CD4-positive, CD25-positive, alpha-beta regulatory T cell (primary cell): ENCODE measurements at regions not wholly inside any gene's neighbourhood (a gene's known extent, or its start where the extent isn't known, plus 50 kb on each side); places are given as distances from the start of the nearest gene placed in this dataset.
"Not testable (repeated sequence)": the region's sequence is repeated elsewhere in the genome, so short reads cannot be mapped to it uniquely, and the experiment has no call there.

Experiments used
- ATAC-seq, 2 donors: fragments of 150-1000 bp; cut with Tn5 transposase; one replicate each; pipeline ENCODE4 v1.10.0; 2021; ENCODE audit warnings: low read depth in 2 of 2, moderate number of reproducible peaks in 2 of 2, moderate library complexity in 1 of 2
- DNase-seq, 3 donors: peaks; one replicate each; pipeline versions ENCODE4 v3.0.0 to v3.0.0-alpha.2; 2012 to 2022; ENCODE audit warnings: mixed read lengths in 1 of 3
- H3K27ac ChIP-seq: one replicate; pipeline ENCODE4 v1.7.0; 2013; ENCODE audit warnings: mild to moderate bottlenecking, low read length; ENCODE audit not compliant: insufficient read depth, poor library complexity, severe bottlenecking
- H3K27me3 ChIP-seq: one replicate; pipeline ENCODE4 v1.7.0; 2013; ENCODE audit warnings: low read length; ENCODE audit not compliant: control insufficient read depth, insufficient read depth
- H3K36me3 ChIP-seq: one replicate; pipeline ENCODE4 v1.7.0; 2013; ENCODE audit warnings: mild to moderate bottlenecking, low read length, moderate library complexity; ENCODE audit not compliant: control insufficient read depth, insufficient read depth
- H3K4me1 ChIP-seq: 2 replicates; pipeline ENCODE4 v1.7.0; 2013; ENCODE audit warnings: mild to moderate bottlenecking, low read length; ENCODE audit not compliant: insufficient read depth, control insufficient read depth, poor library complexity, severe bottlenecking
- H3K4me3 ChIP-seq: one replicate; pipeline ENCODE4 v1.7.0; 2013; ENCODE audit warnings: low read depth, mild to moderate bottlenecking, low read length, moderate library complexity
- H3K9me3 ChIP-seq, 2 experiments: 1 replicate in 1 of 2; 2 replicates in 1 of 2; pipeline ENCODE4 v1.7.0; 2013; ENCODE audit warnings: low read length in 2 of 2, mild to moderate bottlenecking in 1 of 2, moderate library complexity in 1 of 2; ENCODE audit not compliant: control insufficient read depth in 2 of 2
- H3K27ac Mint-ChIP-seq, 3 donors: one replicate each; pipeline ENCODE4 v1.8.0; 2020 to 2022; ENCODE audit warnings: mild to moderate bottlenecking in 3 of 3, mixed read lengths in 3 of 3, moderate library complexity in 2 of 3
- H3K27me3 Mint-ChIP-seq: one replicate; pipeline ENCODE4 v1.8.0; 2022; ENCODE audit warnings: mild to moderate bottlenecking, mixed read lengths
- H3K36me3 Mint-ChIP-seq: one replicate; pipeline ENCODE4 v1.8.0; 2020; ENCODE audit warnings: mixed read lengths
- H3K4me1 Mint-ChIP-seq, 4 donors: one replicate each; pipeline ENCODE4 v1.8.0; 2020 to 2022; ENCODE audit warnings: mixed read lengths in 4 of 4, mild to moderate bottlenecking in 1 of 4
- H3K4me3 Mint-ChIP-seq, 4 donors: one replicate each; pipeline ENCODE4 v1.8.0; 2020 to 2022; ENCODE audit warnings: mild to moderate bottlenecking in 4 of 4, mixed read lengths in 4 of 4, moderate library complexity in 3 of 4
- H3K9me3 Mint-ChIP-seq, 7 donors: one replicate each; pipeline ENCODE4 v1.8.0; 2020 to 2022; ENCODE audit warnings: mixed read lengths in 7 of 7, mild to moderate bottlenecking in 3 of 7, moderate library complexity in 2 of 7

DNA sequence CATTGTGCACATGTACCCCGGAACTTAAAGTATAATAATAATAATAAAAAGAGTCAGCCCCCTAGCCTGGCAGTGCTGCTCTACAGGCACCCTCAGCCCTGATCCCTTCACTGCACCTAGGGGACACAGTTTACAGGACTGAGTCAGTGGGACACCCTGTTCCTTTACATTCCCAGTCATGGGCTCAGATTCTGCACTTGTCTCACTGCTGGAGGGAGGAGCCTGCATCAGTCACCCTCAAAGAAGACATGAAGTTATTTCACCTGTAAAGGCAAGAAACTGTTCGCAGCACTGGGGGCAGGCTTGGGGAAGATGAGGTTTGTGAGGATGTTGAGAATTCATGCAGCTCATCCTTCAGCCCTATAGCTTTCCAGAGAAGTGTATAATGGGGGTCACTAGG, 50.7 kb upstream of the VPREB1 start:
- no peaks in the 10 kb centered on the region for H3K9me3 ChIP-seq
- peaks cover 34% of the 10 kb centered on the region for H3K27me3 Mint-ChIP-seq
- DNase-seq, result no peak

DNA sequence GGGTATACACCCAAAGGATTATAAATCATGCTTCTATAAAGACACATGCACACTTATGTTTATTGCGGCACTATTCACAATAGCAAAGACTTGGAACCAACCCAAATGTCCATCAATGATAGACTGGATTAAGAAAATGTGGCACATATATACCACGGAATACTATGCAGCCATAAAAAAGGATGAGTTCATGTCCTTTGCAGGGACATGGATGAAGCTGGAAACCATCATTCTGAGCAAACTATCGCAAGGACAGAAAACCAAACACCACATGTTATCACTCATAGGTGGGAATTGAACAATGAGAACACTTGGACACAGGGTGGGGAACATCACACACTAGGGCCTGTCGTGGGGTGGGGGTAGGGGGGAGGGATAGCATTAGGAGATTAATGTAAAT, 51.1 kb upstream of the VPREB1 start:
- not testable (repeated sequence) for H3K27ac Mint-ChIP-seq, H3K4me3 Mint-ChIP-seq, ATAC-seq, H3K27ac ChIP-seq, H3K4me1 Mint-ChIP-seq, H3K27me3 ChIP-seq, H3K9me3 ChIP-seq, H3K36me3 ChIP-seq, H3K9me3 Mint-ChIP-seq, H3K36me3 Mint-ChIP-seq, H3K4me3 ChIP-seq, DNase-seq, H3K4me1 ChIP-seq
- H3K27me3 Mint-ChIP-seq, result peaks cover 33% of the 10 kb centered on the region

More for the DNA sequence above, 50.7 kb upstream of the VPREB1 start:
- no peak overlapping the region for H3K4me3 ChIP-seq
- H3K27me3 ChIP-seq, result peaks cover 2% of the 10 kb centered on the region
- Mint-ChIP-seq H3K27ac (no peak overlapping the region), H3K36me3 (no peaks in the 10 kb centered on the region), H3K4me1 (no peaks in the 10 kb centered on the region), H3K9me3 (peaks cover 0 to 1% (median 0%) of the 10 kb centered on the region in 7 donors), H3K4me3 (no peak overlapping the region)
- H3K27ac ChIP-seq, result no peak overlapping the region
- no peaks in the 10 kb centered on the region for H3K4me1 ChIP-seq
- ATAC-seq, result no peak
- no peaks in the 10 kb centered on the region for H3K36me3 ChIP-seq

DNA sequence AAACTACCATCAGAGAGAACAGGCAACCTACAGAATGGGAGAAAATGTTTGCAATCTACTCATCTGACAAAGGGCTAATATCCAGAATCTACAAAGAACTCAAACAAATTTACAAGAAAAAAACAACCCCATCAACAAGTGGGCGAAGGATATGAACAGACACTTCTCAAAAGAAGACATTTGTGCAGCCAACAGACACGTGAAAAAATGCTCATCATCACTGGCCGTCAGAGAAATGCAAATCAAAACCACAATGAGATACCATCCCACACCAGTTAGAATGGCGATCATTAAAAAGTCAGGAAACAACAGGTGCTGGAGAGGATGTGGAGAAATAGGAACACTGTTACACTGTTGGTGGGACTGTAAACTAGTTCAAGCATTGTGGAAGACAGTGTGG, 51.6 kb upstream of the VPREB1 start:
- H3K36me3 ChIP-seq, H3K4me3 Mint-ChIP-seq, H3K9me3 ChIP-seq, H3K36me3 Mint-ChIP-seq, ATAC-seq, H3K9me3 Mint-ChIP-seq, H3K4me3 ChIP-seq, H3K4me1 Mint-ChIP-seq, H3K4me1 ChIP-seq, H3K27me3 ChIP-seq, H3K27ac ChIP-seq, H3K27ac Mint-ChIP-seq, DNase-seq: not testable (repeated sequence)
- H3K27me3 Mint-ChIP-seq, result peaks cover 28% of the 10 kb centered on the region

- H3K36me3 ChIP-seq, H3K36me3 Mint-ChIP-seq, DNase-seq, H3K9me3 ChIP-seq, H3K27ac Mint-ChIP-seq, H3K4me3 ChIP-seq, ATAC-seq, H3K4me1 Mint-ChIP-seq, H3K27ac ChIP-seq, H3K4me3 Mint-ChIP-seq, H3K9me3 Mint-ChIP-seq, H3K4me1 ChIP-seq: not testable (repeated sequence)
- H3K27me3 ChIP-seq, result peaks cover 11% of the 10 kb centered on the region
- peaks cover 38% of the 10 kb centered on the region for H3K27me3 Mint-ChIP-seq
Observed at GRCh38 chr22:22189796-22190195, 54.8 kb upstream of the VPREB1 start.

DNA sequence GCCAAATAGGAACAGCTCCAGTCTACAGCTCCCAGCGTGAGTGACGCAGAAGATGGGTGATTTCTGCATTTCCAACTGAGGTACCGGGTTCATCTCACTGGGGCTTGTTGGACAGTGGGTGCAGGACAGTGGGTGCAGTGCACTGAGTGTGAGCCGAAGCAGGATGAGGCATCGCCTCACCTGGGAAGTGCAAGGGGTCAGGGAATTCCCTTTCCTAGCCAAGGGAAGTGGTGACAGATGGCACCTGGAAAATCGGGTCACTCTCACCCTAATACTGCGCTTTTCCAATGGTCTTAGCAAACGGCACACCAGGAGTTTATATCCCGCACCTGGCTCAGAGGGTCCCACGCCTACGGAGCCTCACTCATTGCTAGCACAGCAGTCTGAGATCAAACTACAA, 56.7 kb upstream of the VPREB1 start:
- H3K27me3 ChIP-seq, result peaks cover 21% of the 10 kb centered on the region
- not testable (repeated sequence) for H3K36me3 ChIP-seq, H3K4me3 ChIP-seq, ATAC-seq, H3K27ac ChIP-seq, DNase-seq, H3K9me3 Mint-ChIP-seq, H3K36me3 Mint-ChIP-seq, H3K4me1 ChIP-seq, H3K4me3 Mint-ChIP-seq, H3K9me3 ChIP-seq, H3K27ac Mint-ChIP-seq, H3K4me1 Mint-ChIP-seq
- H3K27me3 Mint-ChIP-seq, result peaks cover 46% of the 10 kb centered on the region

DNA sequence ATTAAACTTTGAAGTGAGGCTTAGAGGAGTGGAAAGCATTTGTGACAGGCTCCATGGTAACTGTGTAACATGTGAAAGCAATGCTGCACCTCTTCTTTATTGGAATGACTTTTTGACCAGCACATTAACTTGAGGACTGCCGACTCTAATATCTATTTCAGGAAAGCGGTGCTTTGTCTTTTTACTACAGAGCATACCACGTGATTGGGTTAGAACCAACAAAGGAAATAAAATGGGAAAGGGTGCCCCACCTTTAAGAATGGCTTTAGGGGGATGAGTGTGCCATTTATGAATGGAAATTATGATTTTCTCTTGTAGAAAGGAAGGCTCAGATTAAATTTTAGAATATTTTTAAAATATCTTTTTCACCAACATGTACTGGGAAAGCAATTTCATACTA, 57.3 kb upstream of the VPREB1 start:
- Histone ChIP-seq H3K4me1 (no peaks in the 10 kb centered on the region), H3K4me3 (no peak overlapping the region), H3K27ac (no peak overlapping the region), H3K27me3 (peaks cover 21% of the 10 kb centered on the region), H3K36me3 (no peaks in the 10 kb centered on the region), H3K9me3 (no peaks in the 10 kb centered on the region)
- Mint-ChIP-seq H3K27me3 (peaks cover 46% of the 10 kb centered on the region), H3K36me3 (no peaks in the 10 kb centered on the region), H3K27ac (no peak overlapping the region), H3K4me1 (no peaks in the 10 kb centered on the region), H3K4me3 (no peak overlapping the region), H3K9me3 (peaks cover 0 to 2% (median 0%) of the 10 kb centered on the region in 7 donors)
- ATAC-seq (no peak), DNase-seq (no peak)

GRCh38 chr22:22185844-22186499, 58.6 kb upstream of the VPREB1 start:
- Mint-ChIP-seq H3K4me3 (no peak overlapping the region), H3K36me3 (no peaks in the 10 kb centered on the region), H3K9me3 (peaks cover 0 to 2% (median 0%) of the 10 kb centered on the region in 7 donors), H3K27me3 (peaks cover 39% of the 10 kb centered on the region), H3K27ac (no peak overlapping the region), H3K4me1 (no peaks in the 10 kb centered on the region)
- H3K4me1 ChIP-seq, result no peaks in the 10 kb centered on the region
- H3K36me3 ChIP-seq, result no peaks in the 10 kb centered on the region
- H3K27ac ChIP-seq, result no peak overlapping the region
- DNase-seq (no peak), ATAC-seq (no peak)
- H3K4me3 ChIP-seq, result no peak overlapping the region
- H3K27me3 ChIP-seq, result peaks cover 24% of the 10 kb centered on the region
- no peaks in the 10 kb centered on the region for H3K9me3 ChIP-seq

DNA sequence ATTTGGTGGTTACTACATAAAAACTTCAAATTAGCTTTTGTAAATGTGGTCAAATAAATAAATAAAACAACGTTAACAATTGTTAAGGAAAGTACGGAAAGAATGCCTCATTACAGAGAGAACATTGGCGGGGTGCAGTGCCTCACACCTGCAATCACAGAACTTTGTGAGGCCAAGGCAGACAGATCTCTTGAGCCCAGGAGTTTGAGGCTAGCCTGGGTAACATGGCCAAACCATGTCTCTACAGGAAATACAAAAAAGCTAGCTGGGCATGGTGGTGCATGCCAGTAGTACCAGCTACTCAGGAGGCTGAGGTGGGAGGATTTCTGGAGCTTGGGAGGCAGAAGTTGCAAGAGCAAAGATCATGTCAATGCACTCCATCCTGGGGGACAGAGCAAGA, 59.4 kb upstream of the VPREB1 start:
- H3K9me3 ChIP-seq, result no peaks in the 10 kb centered on the region
- H3K4me1 ChIP-seq, result no peaks in the 10 kb centered on the region
- no peak overlapping the region for H3K4me3 ChIP-seq
- no peaks in the 10 kb centered on the region for H3K36me3 ChIP-seq
- no peak overlapping the region for H3K27ac ChIP-seq
- DNase-seq (no peak), ATAC-seq (no peak)
- Mint-ChIP-seq H3K36me3 (no peaks in the 10 kb centered on the region), H3K27me3 (peaks cover 35% of the 10 kb centered on the region), H3K9me3 (peaks cover 0 to 2% (median 0%) of the 10 kb centered on the region in 7 donors), H3K4me3 (no peak overlapping the region), H3K4me1 (no peaks in the 10 kb centered on the region), H3K27ac (peak overlapping the region in 1 of 3 donors; percentile 7)
- peaks cover 24% of the 10 kb centered on the region for H3K27me3 ChIP-seq
